ENCODE measurements at regions not wholly inside any gene's neighbourhood (a gene's known extent, or its start where the extent isn't known, plus 50 kb on each side); places are given as distances from the start of the nearest gene placed in this dataset.
A peak's percentile ranks its signal among the peaks of the same experiment; 100 is the strongest.

DNA sequence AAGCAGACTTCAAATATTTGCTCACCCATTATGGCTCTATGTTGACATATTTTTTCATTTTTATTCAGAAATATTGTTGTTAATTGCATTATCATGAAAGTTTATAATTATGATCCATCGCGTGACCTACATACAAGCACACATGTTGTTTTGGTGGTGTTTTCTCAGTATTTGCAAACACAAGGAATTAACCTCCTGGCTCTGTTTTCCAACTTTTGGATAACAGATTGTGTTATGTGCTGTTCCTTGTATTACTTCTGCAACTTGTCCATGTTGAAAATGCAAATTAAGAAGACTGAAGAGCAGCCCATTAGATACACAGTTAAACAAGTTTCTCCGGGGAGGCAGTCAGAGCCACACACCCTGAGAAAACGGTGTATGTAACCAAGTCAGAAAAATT is 201.2 kb downstream of the SEC23A start:
- no peak for DNase-seq (ENCODE audit: low read depth, low spot score)

DNA sequence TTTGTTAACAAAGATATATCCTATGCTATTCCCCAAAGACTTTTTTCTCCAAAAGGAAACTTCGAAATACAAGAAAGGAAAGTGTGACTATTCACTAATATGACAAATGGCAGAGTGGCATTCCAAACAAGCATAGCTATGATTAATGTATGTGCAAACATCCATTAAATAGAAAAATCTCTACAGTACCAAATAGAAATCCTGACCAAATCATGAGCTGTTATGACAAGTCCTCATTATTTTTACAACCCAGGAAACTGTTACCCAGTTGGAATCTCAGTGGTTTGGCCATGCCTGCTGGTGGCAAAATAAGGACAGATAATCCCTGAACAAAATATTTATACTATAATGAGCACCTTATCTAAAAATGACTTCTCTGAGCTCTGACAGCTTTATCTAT is 202.1 kb downstream of the SEC23A start:
- no peak for DNase-seq (ENCODE audit: low read depth, low spot score)

DNA sequence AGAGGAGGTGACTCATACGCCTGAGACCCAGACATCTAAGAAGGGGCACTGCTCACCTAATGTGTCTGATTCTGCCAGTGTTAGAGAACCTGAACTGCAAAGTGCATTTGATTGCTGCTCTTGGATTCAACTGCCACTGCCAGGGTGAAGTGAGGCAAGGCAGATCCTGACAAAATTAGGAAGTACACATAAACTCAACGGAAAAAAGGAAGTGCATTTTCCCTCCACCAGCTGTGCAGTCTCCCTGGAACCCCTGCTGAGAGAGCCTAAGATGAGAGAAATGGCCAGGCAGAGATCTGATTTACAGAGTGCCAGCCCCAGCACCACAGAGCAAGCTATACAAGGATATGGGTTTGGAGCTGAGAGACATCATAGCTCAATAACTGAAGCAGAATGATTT is 215.3 kb downstream of the SEC23A start:
- DNase-seq (ENCODE audit: low read depth, low spot score) = no peak

DNA sequence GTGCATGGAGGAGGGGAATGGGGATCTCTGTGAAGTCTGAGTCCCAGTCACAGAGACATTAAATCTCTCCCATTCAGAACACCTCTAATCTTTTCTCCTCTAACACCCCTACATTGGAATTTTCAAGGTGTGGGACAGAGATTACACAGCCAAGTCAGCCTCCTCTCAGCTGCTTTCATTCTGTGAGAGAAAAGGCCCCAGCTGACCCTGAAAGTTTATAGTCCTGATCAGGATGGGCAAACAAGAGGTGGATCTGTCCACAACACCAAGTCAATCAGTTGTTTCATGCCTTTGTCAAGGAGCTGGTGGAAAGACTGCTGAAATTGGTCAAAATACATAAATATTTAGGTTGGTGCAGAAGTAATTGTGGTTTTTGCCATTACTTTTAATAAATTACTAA is 218.9 kb downstream of the SEC23A start:
- DNase-seq (ENCODE audit: low read depth, low spot score) = no peak

DNA sequence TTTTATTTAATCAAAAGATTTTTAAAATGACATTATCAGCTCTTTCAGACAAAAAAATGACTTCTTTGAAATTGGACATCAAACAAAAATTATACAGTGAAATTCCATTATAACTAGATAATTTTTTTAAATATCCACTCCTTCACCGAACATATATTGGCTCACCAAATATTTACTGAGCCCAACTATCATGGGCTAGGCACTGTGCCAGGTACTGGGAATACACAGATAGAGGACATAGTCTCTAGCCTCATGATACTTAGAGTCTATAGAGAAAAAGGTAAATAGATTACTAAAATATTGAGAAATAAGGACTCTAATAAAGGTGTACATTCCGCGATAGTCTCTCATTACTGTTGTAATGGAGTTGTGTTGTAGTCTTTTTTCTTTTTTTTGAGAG is 219.9 kb downstream of the SEC23A start:
- no peak for DNase-seq (ENCODE audit: low read depth, low spot score)

DNA sequence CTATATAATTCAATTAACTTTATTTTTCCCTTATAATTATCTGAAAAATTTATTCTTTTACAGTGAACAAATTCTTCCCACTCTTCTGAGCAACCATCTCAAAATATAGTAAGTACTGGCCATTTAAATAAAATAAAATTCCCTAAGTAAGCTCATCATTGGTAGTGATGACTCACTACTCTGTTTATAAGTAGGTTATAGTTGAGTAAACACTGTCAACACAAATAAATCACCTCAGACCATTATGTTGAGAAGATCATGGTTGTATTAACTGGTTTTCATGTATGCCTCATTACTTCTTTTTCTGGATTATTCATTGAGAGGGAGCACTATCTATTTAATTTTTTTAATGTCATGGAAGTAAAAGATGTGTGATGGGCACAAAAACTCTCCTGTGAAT is 220.5 kb downstream of the SEC23A start:
- DNase-seq (ENCODE audit: low read depth, low spot score) = no peak

DNA sequence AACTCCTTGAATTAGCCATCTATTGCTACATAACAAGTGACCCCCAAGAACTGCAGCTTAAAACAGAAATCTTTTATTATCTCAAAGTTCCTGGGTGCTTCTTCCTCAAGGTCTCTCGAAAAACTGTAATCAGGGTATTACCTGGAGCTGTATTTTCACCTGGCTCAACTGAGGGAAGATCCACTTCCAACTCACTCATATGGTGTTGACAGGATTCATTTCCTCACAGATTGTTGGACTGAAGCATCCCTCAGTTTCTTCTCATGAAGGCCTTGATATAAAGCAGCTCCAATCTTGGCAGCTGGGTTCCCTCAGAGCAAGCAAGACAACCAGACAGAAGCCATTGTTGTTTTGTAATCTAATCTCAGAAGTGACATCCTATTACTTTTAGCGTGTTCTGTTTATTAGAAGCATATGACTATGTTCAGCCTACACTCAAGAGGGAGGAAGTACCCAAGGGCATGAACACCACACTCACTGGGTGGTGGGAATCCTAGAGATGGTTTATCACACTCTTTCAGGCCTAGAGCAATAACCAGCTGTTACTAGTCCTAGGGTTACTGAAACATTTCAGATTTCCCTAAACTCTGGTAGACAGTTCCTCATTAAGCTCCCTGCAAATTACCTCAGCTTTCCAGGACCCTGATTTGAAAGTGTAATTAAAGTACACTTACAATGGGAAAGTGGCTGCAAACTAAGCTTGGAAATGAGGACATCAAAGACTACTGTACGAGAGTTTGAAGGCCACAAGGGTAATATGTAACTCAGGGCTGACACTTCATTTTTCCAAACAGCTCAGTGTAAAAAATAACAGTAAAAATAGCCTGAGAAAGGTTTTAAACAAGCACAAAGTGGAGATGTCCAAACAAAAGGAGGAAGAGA is 222.2 kb downstream of the SEC23A start:
- DNase-seq (ENCODE audit: low read depth, low spot score) = no peak

DNA sequence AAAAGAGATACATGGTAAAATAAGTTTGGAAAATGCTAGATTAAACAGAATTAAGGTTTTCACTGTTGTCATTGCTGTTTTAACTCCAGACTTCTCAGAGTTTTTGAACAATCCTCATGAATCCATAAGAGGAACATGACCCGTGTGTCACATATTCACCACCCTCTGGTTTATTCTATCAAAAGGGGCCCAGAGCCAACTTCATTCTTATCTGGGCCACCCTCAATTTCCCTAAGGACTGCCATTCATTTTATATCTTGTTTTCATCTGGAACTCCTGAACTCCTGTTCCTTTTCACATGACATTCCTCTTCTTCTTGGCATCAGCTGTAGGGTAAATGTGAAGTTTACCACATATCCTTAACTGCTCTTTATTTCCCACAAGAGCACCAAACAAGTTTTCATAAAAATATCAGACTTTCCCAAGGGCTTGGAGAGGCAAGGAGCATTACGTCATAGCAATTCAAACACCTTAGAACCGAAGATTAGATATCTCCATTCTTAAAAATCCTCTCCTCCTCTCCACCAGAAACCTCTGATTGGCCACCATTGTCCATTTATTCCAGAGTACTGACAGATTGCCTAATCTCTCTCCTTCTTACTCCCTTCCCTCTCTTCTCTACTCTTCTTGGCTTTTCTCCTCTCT is 225.2 kb downstream of the SEC23A start:
- DNase-seq (ENCODE audit: low read depth, low spot score) = no peak

DNA sequence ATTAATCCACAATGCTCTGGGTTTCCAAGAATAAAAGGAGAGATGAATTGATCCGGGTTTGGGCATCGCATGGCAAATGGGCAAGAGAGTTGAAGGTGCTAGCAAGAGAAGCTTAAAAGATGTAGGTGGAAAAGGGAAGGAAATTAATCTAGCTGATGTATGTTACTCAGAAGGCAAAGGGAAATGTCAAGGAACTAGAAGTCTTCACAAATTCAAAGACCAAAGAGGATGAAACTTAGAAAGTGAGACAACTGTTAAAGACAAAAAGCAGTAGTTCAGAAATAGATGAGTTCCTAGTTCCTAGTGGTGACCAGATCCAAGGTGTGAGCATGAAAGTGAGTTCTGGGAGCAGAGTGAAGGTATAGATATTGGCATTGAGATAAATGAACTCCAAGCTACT is 228.3 kb downstream of the SEC23A start:
- DNase-seq (ENCODE audit: low read depth, low spot score) = no peak

DNA sequence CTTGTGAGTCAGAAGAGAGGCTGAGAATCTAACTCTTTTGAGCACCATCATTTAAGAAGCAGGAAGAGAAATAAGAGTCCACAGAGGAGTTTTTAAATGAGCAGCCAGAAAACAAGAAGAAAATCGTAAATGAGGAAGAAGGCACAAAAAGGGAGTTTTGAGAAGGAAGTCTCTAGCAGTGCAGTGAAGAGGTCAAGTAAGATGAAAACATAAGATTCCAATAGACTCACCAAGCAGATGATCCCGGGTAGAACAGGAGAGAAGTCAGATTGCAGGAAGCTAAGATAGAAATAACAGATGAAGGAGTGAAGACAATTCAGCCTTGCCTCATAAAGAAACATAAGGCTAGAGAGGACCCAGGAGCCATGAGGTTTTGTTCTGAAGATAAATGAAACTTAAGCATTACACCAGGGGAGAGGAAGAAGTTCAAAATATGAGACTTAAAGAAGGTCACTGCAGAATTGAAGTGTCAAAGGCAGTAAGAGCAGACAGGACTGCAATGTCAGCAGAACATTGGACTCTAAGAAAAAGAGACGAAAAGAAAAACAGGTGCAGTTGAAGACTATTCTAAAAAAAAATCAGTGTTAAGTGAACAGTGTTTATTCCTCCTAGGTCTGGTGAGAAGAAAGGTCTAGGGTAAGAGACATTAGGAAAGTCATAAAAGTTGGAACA is 229.0 kb downstream of the SEC23A start:
- no peak for DNase-seq (ENCODE audit: low read depth, low spot score)

DNA sequence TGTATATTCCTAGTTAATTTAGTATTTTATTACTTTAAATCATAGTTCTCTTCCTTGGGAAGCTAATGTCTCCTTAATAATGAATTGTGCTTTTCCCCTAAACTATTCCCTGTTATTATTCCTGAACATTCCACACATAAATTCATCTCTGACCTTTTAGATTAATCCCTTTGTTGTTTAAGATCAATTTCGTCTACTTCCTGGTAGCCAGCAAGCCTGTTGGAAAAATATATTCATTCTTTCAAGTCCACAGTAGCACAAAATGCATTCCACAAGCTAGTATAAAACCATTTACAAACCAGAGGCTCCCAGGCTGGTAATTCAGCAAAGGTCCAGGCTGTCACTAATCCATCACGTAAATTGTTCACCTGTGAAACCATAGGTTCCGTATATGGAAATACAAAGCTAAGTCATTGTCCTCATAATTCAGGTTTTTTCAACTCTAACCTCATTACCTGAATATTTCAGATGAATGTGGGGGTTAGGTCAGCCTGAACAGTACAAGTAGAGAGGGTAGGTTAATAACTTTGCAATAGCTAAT is 232.7 kb downstream of the SEC23A start:
- DNase-seq (ENCODE audit: low read depth, low spot score) = no peak

DNA sequence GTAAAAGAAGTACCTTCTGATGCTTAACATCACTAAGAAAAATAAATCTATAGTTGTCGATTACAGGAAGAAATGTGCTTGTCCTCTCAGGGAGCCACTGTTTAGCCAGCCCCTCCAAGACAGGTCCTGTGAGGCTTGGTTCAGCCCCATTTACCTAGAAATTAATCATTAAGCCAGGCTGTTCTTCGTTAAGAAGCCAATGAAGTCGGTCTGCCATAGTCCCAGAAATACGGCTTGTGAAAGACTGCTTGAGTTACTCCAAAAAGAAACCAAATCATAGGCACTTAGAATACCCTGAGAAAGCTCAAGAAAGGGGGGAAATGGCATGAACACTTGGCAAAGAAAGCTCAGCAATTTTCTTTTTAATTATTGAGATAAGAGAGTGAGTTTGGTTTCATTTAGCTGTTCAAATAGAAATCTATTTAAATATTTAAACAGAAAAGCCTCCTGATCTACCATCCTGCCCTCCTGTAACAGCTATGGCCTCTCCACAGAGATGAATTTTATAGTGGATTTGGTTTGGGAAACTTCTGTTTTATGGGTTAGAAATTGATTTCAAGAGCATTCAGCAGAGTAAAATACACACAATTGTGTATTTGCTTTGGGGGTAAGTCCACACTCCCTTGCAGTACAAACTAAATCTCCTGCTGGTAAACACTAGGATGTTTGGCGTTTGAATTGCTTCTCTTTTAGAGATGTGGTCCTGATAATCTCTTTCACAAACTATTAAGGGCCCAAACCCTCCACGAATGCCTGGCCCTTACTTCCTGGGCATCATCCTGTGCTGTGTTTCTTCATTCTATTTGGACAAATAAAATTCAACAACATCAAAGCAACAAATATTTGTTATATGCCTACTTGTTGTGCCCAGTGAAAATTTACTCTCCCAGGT is 234.4 kb downstream of the SEC23A start:
- DNase-seq (ENCODE audit: low read depth, low spot score) = no peak

DNA sequence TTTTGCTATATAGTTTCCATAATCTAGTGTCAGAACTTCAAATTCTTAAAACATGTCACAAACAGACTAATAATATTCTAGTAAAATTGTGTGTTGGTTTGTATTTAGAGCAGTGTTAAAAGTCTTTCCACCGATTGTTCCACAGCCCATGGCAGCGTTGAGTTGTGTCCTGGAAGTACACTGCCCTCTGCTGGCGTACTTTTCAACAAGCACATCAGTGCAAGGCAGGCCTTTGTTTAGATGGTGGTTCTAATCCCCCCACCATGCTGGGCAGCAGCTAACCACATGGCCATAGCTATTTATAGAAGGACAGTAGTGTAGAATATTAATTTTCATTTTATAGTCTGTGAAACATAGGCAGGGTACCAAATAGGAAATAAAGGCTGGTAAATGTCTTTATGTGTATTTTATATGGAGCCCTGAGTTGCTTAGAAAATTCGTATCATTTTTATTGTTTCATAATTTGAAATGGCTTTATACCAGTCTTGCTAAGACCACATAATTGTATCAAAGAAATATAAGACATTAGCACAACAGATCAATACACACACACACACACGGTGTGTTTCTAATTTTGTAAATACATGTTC is 235.4 kb downstream of the SEC23A start:
- DNase-seq (ENCODE audit: low read depth, low spot score) = peak; percentile 62

DNA sequence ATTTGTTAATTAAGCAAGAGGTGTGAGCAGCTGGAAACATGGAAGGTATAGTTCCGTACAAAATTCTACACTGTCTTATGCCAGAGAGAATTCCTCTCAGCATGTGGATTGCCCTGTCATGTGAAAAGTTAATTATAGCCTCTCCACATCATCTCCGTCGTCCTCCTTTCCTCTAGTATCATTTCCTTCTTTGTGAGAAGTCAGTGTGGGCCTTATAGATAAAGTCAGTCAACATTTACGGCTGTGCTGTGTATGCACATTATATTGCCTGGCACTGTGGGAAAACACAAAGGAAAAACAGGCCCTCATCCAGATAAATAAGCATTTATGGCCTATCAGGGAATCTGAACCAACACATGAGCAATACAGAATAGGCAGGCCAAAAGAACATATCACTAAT is 236.6 kb downstream of the SEC23A start:
- DNase-seq (ENCODE audit: low read depth, low spot score) = no peak

DNA sequence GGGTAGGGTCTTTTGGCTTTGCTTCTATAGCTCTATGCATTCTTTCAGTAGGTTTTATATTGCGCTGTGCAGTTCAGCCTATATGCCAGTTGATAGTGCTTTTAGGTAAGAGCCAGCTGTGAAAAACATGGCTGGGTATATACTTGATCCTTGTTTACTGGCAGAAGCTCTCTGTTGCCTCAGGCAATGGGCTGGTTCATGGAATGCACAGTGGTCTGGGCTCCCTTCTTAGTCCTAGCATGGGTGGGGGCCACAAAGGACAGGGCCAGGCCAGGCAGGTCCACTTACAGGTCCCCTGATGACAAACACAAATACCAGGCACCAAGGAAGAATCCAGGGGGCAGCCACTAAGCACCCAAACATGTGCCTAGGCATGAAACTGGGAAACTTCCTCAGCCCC is 240.7 kb downstream of the SEC23A start:
- DNase-seq (ENCODE audit: low read depth, low spot score) = no peak

DNA sequence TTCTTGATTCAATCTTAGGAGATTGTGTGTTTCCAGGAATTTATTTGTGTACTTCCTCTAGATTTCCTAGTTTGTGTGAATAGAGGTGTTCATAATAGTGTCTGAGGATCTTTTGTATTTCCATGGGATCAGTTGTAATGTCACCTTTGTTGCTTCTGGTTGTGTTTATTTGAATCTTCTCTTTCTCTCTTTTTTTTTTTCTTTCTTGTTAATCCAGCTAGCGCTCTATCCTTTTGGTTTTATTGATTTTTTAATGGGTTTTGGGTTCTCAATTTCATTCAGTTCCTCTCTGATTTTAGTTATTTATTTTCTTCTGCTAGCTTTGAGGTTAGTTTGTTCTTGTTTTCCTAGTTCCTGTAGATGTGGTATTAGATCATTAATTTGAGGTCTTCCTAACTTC is 242.5 kb downstream of the SEC23A start:
- no peak for DNase-seq (ENCODE audit: low read depth, low spot score)

DNA sequence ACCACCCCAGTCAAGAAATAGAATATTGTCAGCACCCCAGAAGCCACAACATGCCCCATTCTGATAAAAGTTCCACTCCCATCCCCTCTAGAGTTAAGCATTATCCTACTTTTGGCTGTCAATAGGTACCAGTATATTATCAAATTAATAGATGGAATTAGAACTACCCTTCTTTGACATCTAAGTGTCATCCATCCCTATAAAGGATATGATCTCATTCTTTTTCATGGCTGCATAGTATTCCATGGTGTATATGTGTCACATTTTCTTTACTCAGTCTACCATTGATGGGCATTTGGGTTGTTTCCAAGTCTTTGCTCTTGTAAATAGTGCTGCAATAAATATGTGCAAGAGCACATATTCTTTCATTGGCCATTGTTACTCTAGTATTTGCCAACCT is 246.2 kb downstream of the SEC23A start:
- DNase-seq (ENCODE audit: low read depth, low spot score) = no peak

DNA sequence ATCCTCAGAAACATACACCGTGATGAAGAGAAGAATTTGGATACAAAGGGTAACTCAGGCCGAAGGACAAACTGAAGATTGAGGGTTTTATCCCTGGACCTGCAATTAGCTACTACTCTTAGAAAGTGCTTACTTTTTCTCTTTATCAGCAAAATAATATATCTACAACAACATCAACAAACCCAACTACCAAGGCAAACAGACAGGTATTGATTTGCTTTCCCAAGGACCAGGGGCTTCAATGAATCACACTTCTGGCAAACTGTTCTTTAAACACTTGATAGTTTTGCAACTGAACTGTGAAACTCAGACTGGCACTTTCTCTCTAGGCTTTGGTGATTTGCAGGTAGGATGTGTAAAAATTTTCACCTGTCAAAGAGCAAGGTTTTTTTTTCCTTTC is 247.5 kb downstream of the SEC23A start:
- no peak for DNase-seq (ENCODE audit: low read depth, low spot score)

DNA sequence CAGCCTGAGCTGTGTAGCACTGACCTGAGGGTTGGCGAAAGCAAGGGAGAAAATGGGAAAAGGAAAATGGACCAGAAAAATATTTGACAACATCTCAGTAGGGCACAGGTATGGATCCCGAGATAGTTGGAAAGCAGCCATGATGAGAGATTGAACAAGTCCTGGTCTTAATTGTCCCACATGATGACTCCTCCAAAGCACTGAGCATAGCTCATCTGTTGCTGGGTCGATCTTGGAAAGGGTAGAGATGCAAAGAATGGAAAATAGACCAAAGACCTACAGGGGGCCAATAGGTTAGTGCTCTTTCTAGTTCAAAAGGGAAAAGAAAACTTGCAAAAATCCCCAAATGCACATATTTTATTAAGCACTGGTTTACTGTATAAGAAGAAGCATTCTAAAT is 251.9 kb downstream of the SEC23A start:
- DNase-seq (ENCODE audit: low read depth, low spot score) = no peak

DNA sequence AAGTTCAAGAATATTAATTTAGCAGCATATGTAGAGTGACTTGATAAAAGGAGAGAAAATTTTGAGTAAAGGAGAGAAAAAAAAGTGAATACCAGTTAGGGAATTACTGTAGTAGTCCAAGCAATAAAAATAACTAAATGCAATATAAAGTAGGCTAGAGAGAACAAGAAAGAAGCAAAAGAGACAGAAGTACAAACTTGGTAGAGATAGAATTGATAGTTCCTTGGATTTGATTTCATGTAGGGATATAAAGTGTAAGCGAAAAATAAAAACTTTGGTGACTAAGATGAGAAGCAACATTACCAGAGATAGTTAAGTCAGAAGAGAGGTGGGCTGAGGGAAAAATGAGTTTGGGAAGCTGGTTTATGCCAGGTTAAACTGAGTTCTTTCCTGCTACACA is 252.4 kb downstream of the SEC23A start:
- DNase-seq (ENCODE audit: low read depth, low spot score) = no peak
